ENCODE measurements at regions not wholly inside any gene's neighbourhood (a gene's known extent, or its start where the extent isn't known, plus 50 kb on each side); places are given as distances from the start of the nearest gene placed in this dataset.
"Not testable (repeated sequence)": the region's sequence is repeated elsewhere in the genome, so short reads cannot be mapped to it uniquely, and the experiment has no call there.

DNA sequence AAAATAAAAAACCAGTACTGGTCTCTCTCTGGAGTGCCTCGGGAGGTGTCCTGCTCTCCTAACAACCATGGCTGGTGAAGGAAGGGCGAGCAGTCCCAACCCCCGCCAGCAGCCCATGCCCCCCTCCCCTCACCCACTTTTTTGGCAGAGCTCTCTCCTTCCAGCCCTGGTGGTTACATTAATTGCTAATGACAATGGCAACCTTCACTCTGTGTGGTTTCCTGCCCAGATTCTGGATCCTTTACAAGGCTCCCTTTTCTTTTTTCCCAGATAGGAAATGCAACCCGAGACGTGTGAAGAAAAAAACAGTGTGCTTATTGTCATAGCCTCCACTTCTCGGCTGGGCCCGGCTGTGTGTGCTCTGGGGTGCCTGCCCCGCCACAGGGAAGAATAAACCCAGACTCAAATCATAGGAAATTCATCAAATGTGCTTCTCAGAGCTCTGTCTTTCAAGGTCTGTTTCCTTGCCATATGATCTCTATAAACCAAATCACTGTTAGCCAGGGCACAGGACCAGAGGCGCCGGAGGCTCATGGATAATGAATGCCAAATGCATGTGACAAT is 513.0 kb downstream of the SOX6 start:
- H3K36me3 ChIP-seq: no peaks in the 10 kb centered on the region
- intact Hi-C loops (cut with DNase I): no loop called here
- WGBS, 2 donors: 35 to 40% methylated on average over 10 of the region's 10 CpGs
- peaks cover 8 to 9% of the 10 kb centered on the region in 2 donors for H3K4me1 ChIP-seq
- H3K27me3 ChIP-seq: no peaks in the 10 kb centered on the region
- H3K27ac ChIP-seq: no peak overlapping the region
- H3K4me3 ChIP-seq (replicated peaks in 1 of 3): no peak overlapping the region
- H3K9me3 ChIP-seq: no peaks in the 10 kb centered on the region
- TF ChIP-seq POLR2A (IDR thresholded peaks at IDR 0.05): no peak
- TF ChIP-seq, protein P1, sequence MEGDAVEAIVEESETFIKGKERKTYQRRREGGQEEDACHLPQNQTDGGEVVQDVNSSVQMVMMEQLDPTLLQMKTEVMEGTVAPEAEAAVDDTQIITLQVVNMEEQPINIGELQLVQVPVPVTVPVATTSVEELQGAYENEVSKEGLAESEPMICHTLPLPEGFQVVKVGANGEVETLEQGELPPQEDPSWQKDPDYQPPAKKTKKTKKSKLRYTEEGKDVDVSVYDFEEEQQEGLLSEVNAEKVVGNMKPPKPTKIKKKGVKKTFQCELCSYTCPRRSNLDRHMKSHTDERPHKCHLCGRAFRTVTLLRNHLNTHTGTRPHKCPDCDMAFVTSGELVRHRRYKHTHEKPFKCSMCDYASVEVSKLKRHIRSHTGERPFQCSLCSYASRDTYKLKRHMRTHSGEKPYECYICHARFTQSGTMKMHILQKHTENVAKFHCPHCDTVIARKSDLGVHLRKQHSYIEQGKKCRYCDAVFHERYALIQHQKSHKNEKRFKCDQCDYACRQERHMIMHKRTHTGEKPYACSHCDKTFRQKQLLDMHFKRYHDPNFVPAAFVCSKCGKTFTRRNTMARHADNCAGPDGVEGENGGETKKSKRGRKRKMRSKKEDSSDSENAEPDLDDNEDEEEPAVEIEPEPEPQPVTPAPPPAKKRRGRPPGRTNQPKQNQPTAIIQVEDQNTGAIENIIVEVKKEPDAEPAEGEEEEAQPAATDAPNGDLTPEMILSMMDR (IDR thresholded peaks at IDR 0.05): no peak
- DNase-seq: no peak

DNA sequence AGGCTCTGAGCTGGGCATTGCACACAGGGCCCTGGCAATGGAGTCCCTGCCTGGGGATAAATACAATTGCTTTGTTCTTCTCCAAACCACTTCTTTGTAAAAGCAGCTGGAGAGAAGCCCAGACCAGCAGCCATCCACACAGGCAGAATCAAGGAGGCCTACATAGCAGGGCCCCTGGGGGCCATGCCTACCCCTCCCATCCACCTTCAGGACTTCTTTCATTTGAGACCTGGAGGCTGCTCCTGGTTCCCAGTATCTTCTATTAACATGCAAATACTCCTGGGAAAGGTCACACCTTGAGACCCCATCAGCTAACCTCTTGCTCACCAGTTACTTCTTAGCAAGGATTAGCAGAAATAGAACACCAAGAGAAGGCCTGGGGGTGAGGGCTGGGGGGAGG is 511.1 kb downstream of the SOX6 start:
- no peaks in the 10 kb centered on the region for H3K36me3 ChIP-seq
- no peak overlapping the region for H3K4me3 ChIP-seq (replicated peaks in 1 of 3)
- H3K4me1 ChIP-seq: peaks cover 8 to 9% of the 10 kb centered on the region in 2 donors
- H3K27me3 ChIP-seq: no peaks in the 10 kb centered on the region
- DNase-seq: peak; percentile 33 to 42
- intact Hi-C loops (cut with DNase I): no loop called here
- no peaks in the 10 kb centered on the region for H3K9me3 ChIP-seq
- TF ChIP-seq, protein P1 (IDR thresholded peaks at IDR 0.05): no peak
- no peak for TF ChIP-seq POLR2A (IDR thresholded peaks at IDR 0.05)
- H3K27ac ChIP-seq: no peak overlapping the region

DNA sequence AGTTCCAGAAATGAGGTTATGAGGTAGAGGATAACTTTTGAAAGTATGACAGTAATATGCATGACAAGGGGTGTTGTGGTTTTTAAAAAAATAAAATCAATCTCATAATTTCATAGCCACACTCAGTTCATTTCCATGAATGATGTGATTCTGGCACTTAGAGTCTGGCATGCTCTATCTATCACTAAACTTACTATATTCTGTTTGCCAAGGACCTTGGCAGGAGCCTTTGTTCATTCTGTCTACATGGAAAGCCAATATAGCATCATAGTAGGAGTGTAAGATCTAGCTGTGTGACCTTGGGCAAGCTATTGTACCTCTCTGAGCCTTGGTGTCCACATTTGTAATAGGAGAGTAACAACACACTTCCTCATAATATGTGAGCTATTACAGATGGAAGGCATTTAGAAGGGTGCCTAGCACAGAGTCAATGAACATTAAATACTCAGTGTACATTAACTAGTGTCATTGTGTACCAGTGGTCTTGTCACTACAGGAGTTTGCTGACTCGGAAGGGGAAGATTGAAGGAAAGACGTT is 507.6 kb downstream of the SOX6 start:
- no peaks in the 10 kb centered on the region for H3K27me3 ChIP-seq
- DNase-seq: no peak
- intact Hi-C loops (cut with DNase I): no loop called here
- no peaks in the 10 kb centered on the region for H3K9me3 ChIP-seq
- H3K36me3 ChIP-seq: no peaks in the 10 kb centered on the region
- no peak overlapping the region for H3K27ac ChIP-seq
- peaks cover 8 to 12% of the 10 kb centered on the region in 2 donors for H3K4me1 ChIP-seq
- no peak overlapping the region for H3K4me3 ChIP-seq (replicated peaks in 1 of 3)
- 90 to 91% methylated on average over 2 of the region's 2 CpGs for WGBS, 2 donors
- TF ChIP-seq, protein P1 (IDR thresholded peaks at IDR 0.05): no peak
- TF ChIP-seq POLR2A (IDR thresholded peaks at IDR 0.05): no peak

DNA sequence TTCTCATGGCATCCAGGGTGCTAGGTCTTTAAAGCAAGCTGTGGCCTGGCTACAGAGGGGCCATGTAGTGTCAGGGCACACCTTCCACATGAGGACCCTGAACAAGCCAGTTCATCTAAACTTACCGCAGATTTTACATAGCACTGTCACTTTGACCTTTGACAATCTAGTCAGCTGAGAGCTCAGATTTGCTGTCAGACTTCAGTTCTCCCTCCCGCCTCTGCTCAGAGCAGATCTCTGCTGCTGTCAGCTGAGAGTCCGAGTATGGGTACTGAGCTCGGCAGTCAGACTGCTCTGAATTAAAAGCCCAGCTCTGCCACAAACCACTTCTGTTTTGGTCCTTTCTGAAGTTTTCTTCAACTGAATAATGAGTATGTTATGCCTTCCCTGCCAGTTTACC is 507.1 kb downstream of the SOX6 start:
- peaks cover 8 to 11% of the 10 kb centered on the region in 2 donors for H3K4me1 ChIP-seq
- intact Hi-C loops (cut with DNase I): no loop called here
- WGBS, 2 donors: 83 to 85% methylated on average over 4 of the region's 4 CpGs
- DNase-seq: no peak
- no peaks in the 10 kb centered on the region for H3K36me3 ChIP-seq
- H3K27me3 ChIP-seq: no peaks in the 10 kb centered on the region
- no peaks in the 10 kb centered on the region for H3K9me3 ChIP-seq
- TF ChIP-seq, protein P1 (IDR thresholded peaks at IDR 0.05): no peak
- no peak for TF ChIP-seq POLR2A (IDR thresholded peaks at IDR 0.05)
- no peak overlapping the region for H3K4me3 ChIP-seq (replicated peaks in 1 of 3)
- no peak overlapping the region for H3K27ac ChIP-seq

DNA sequence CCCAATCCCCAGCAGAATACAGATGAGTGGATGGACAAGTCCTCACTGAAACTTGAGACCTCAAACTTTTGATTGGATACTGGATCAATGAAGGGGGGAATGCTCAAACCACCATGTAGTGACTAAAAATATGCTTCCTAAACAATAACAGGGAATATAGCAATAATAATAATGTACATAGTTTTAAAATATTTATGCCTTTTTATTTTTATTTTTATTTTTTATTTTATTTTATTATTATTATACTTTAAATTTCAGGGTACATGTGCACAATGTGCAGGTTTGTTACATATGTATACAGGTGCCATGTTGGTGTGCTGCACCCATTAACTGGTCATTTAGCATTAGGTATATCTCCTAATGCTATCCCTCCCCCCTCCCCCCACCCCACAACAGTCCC is 506.0 kb downstream of the SOX6 start:
- DNase-seq; H3K4me3 ChIP-seq (replicated peaks in 1 of 3); H3K36me3 ChIP-seq; H3K27me3 ChIP-seq; H3K27ac ChIP-seq; intact Hi-C loops (cut with DNase I); H3K9me3 ChIP-seq: not testable (repeated sequence)
- H3K4me1 ChIP-seq: peaks cover under 1 to 11% of the 10 kb centered on the region in 2 donors
